CD4-positive, alpha-beta memory T cell (primary cell): ENCODE measurements at regions not wholly inside any gene's neighbourhood (a gene's known extent, or its start where the extent isn't known, plus 50 kb on each side); places are given as distances from the start of the nearest gene placed in this dataset.

Experiments used
- CTCF ChIA-PET: fragments of 350-600 bp; sonication (Branson Sonifier 250); formaldehyde crosslinking; loops from one replicate; lab custom pipeline; 2021; ENCODE audit warnings: inconsistent platforms; ENCODE audit not compliant: partially characterized antibody; lab: Charles Lee
- POLR2A ChIA-PET: fragments of 350-600 bp; sonication (Branson Sonifier 250); formaldehyde crosslinking; loops from one replicate; lab custom pipeline; 2021; ENCODE audit not compliant: partially characterized antibody; lab: Charles Lee
- DNase-seq, 5 donors: peaks; one replicate each; pipeline versions ENCODE4 v3.0.0 to v3.0.0-alpha.2; 2020 to 2022; ENCODE audit warnings: mixed read lengths in 1 of 5
- H3K27ac ChIP-seq: one replicate; pipeline ENCODE4 v1.7.0; 2013; ENCODE audit warnings: low read depth, low read length
- H3K27me3 ChIP-seq: 2 replicates; pipeline ENCODE4 v1.7.0; 2013; ENCODE audit warnings: mild to moderate bottlenecking, low read length, moderate library complexity; ENCODE audit not compliant: insufficient read depth
- H3K36me3 ChIP-seq: 2 replicates; pipeline ENCODE4 v1.7.0; 2013; ENCODE audit warnings: mild to moderate bottlenecking, low read length, moderate library complexity; ENCODE audit not compliant: insufficient read depth
- H3K4me1 ChIP-seq: 2 replicates; pipeline ENCODE4 v1.7.0; 2013; ENCODE audit warnings: mild to moderate bottlenecking, low read length, moderate library complexity; ENCODE audit not compliant: insufficient read depth
- H3K4me3 ChIP-seq, 2 donors: one replicate each; pipeline ENCODE4 v1.7.0; 2013; ENCODE audit warnings: low read length in 2 of 2, mild to moderate bottlenecking in 1 of 2
- H3K9me3 ChIP-seq, 2 donors: one replicate each; pipeline ENCODE4 v1.7.0; 2013; ENCODE audit warnings: low read length in 2 of 2, control low read depth in 1 of 2; ENCODE audit not compliant: control insufficient read depth in 1 of 2
- H3K27ac Mint-ChIP-seq, 7 donors: one replicate each; pipeline ENCODE4 v1.8.0; 2020 to 2021; ENCODE audit warnings: mixed read lengths in 7 of 7, mild to moderate bottlenecking in 6 of 7, inconsistent platforms in 3 of 7, moderate library complexity in 3 of 7
- H3K27me3 Mint-ChIP-seq, 2 donors: one replicate each; pipeline ENCODE4 v1.8.0; 2020 to 2021; ENCODE audit warnings: mixed read lengths in 2 of 2
- H3K36me3 Mint-ChIP-seq, 2 donors: one replicate each; pipeline ENCODE4 v1.8.0; 2020 to 2021; ENCODE audit warnings: mixed read lengths in 2 of 2, inconsistent platforms in 1 of 2, mild to moderate bottlenecking in 1 of 2
- H3K4me1 Mint-ChIP-seq, 4 donors: one replicate each; pipeline ENCODE4 v1.8.0; 2020 to 2021; ENCODE audit warnings: mixed read lengths in 4 of 4, mild to moderate bottlenecking in 1 of 4
- H3K4me3 Mint-ChIP-seq, 8 donors: one replicate each; pipeline ENCODE4 v1.8.0; 2020 to 2021; ENCODE audit warnings: mixed read lengths in 8 of 8, mild to moderate bottlenecking in 7 of 8, moderate library complexity in 6 of 8, inconsistent platforms in 3 of 8
- H3K9me3 Mint-ChIP-seq, 8 donors: one replicate each; pipeline ENCODE4 v1.8.0; 2020 to 2021; ENCODE audit warnings: mixed read lengths in 8 of 8, mild to moderate bottlenecking in 5 of 8, inconsistent platforms in 3 of 8, moderate library complexity in 1 of 8
- intact Hi-C: fragments of 100-400 bp; cut with micrococcal nuclease; formaldehyde crosslinking; loops from one replicate; pipeline ENCODE4 v1.15.1; 2023

GRCh38 chr10:10844251-10844650 lies 173.4 kb upstream of the CELF2 start:
- Histone ChIP-seq H3K4me1 (no peaks in the 10 kb centered on the region), H3K9me3 (no peaks in the 10 kb centered on the region), H3K4me3 (no peak overlapping the region), H3K27me3 (no peaks in the 10 kb centered on the region), H3K36me3 (no peaks in the 10 kb centered on the region), H3K27ac (no peak overlapping the region)
- intact Hi-C loops = no loop called here
- no peak for DNase-seq
- Mint-ChIP-seq H3K36me3 (no peaks in the 10 kb centered on the region), H3K4me1 (no peaks in the 10 kb centered on the region), H3K27ac (no peak overlapping the region), H3K4me3 (no peak overlapping the region), H3K9me3 (peaks cover 0 to 29% (median 16%) of the 10 kb centered on the region in 8 donors), H3K27me3 (peaks cover 18 to 23% of the 10 kb centered on the region in 2 donors)
- ChIA-PET CTCF (no interaction called here), POLR2A (no interaction called here)

GRCh38 chr10:10845185-10845584 lies 172.5 kb upstream of the CELF2 start:
- DNase-seq = no peak
- ChIA-PET POLR2A (no interaction called here), CTCF (no interaction called here)
- Histone ChIP-seq H3K4me1 (no peaks in the 10 kb centered on the region), H3K4me3 (no peak overlapping the region), H3K36me3 (no peaks in the 10 kb centered on the region), H3K27ac (no peak overlapping the region), H3K27me3 (no peaks in the 10 kb centered on the region), H3K9me3 (no peaks in the 10 kb centered on the region)
- intact Hi-C loops = no loop called here
- Mint-ChIP-seq H3K4me1 (no peaks in the 10 kb centered on the region), H3K4me3 (no peak overlapping the region), H3K9me3 (peaks cover 0 to 20% (median 9%) of the 10 kb centered on the region in 8 donors), H3K36me3 (no peaks in the 10 kb centered on the region), H3K27ac (no peak overlapping the region), H3K27me3 (peaks cover 19 to 28% of the 10 kb centered on the region in 2 donors)

- CTCF ChIA-PET = interaction anchor here (1.0 kb wide), 1 partner anchor 734 kb away, joined by 3 read pairs; no protein-coding TSS in a partner anchor
- H3K27me3 ChIP-seq = no peaks in the 10 kb centered on the region
- no peak overlapping the region for H3K4me3 Mint-ChIP-seq
These were observed 171.7 kb upstream of the CELF2 start for GRCh38 chr10:10845826-10846503.

GRCh38 chr10:10846504-10846900 lies 171.2 kb upstream of the CELF2 start:
- Mint-ChIP-seq H3K36me3 (no peaks in the 10 kb centered on the region), H3K27me3 (peaks cover 27 to 34% of the 10 kb centered on the region in 2 donors), H3K27ac (peak overlapping the region in 1 of 7 donors; percentile 2), H3K4me3 (no peak overlapping the region), H3K4me1 (no peaks in the 10 kb centered on the region), H3K9me3 (peaks cover 0 to 9% (median under 1%) of the 10 kb centered on the region in 8 donors)
- intact Hi-C loops = no loop called here
- POLR2A ChIA-PET = no interaction called here
- H3K27me3 ChIP-seq = no peaks in the 10 kb centered on the region
- no peaks in the 10 kb centered on the region for H3K4me1 ChIP-seq
- H3K9me3 ChIP-seq = no peaks in the 10 kb centered on the region
- H3K27ac ChIP-seq = no peak overlapping the region
- no peak overlapping the region for H3K4me3 ChIP-seq
- DNase-seq = no peak
- CTCF ChIA-PET = interaction anchor here (1.0 kb wide), 1 partner anchor 733 kb away, joined by 3 read pairs; no protein-coding TSS in a partner anchor
- no peaks in the 10 kb centered on the region for H3K36me3 ChIP-seq

More at GRCh38 chr10:10845826-10846503, 171.7 kb upstream of the CELF2 start:
- POLR2A ChIA-PET = no interaction called here
- Mint-ChIP-seq H3K27ac (no peak overlapping the region), H3K4me1 (no peaks in the 10 kb centered on the region), H3K36me3 (no peaks in the 10 kb centered on the region), H3K9me3 (peaks cover 0 to 12% (median 4%) of the 10 kb centered on the region in 8 donors), H3K27me3 (peaks cover 24 to 29% of the 10 kb centered on the region in 2 donors)
- Histone ChIP-seq H3K4me1 (no peaks in the 10 kb centered on the region), H3K9me3 (no peaks in the 10 kb centered on the region), H3K27ac (no peak overlapping the region), H3K36me3 (no peaks in the 10 kb centered on the region), H3K4me3 (no peak overlapping the region)
- intact Hi-C loops = no loop called here
- DNase-seq = no peak

- H3K4me3 ChIP-seq = no peak overlapping the region
- H3K27ac ChIP-seq = no peak overlapping the region
- H3K27me3 ChIP-seq = no peaks in the 10 kb centered on the region
- H3K9me3 Mint-ChIP-seq = peaks cover 0 to 7% (median 0%) of the 10 kb centered on the region in 8 donors
- H3K36me3 ChIP-seq = no peaks in the 10 kb centered on the region
- no peaks in the 10 kb centered on the region for H3K36me3 Mint-ChIP-seq
- ChIA-PET CTCF (no interaction called here), POLR2A (no interaction called here)
- DNase-seq = no peak
- peaks cover 29 to 37% of the 10 kb centered on the region in 2 donors for H3K27me3 Mint-ChIP-seq
- no peaks in the 10 kb centered on the region for H3K4me1 ChIP-seq
- no peak overlapping the region for H3K4me3 Mint-ChIP-seq
- no peaks in the 10 kb centered on the region for H3K9me3 ChIP-seq
- H3K27ac Mint-ChIP-seq = no peak overlapping the region
- H3K4me1 Mint-ChIP-seq = no peaks in the 10 kb centered on the region
- intact Hi-C loops = no loop called here
These were observed 170.3 kb upstream of the CELF2 start for GRCh38 chr10:10847387-10847786.

GRCh38 chr10:10848488-10849111 lies 169.1 kb upstream of the CELF2 start:
- Mint-ChIP-seq H3K27ac (no peak overlapping the region), H3K27me3 (peaks cover 27 to 40% of the 10 kb centered on the region in 2 donors), H3K9me3 (peaks cover 0 to 4% (median 0%) of the 10 kb centered on the region in 8 donors), H3K4me3 (no peak overlapping the region), H3K36me3 (no peaks in the 10 kb centered on the region), H3K4me1 (no peaks in the 10 kb centered on the region)
- Histone ChIP-seq H3K27me3 (no peaks in the 10 kb centered on the region), H3K36me3 (no peaks in the 10 kb centered on the region), H3K27ac (no peak overlapping the region), H3K9me3 (no peaks in the 10 kb centered on the region), H3K4me3 (no peak overlapping the region), H3K4me1 (no peaks in the 10 kb centered on the region)
- DNase-seq = no peak
- ChIA-PET CTCF (no interaction called here), POLR2A (no interaction called here)
- intact Hi-C loops = no loop called here

- ChIA-PET CTCF (no interaction called here), POLR2A (no interaction called here)
- H3K27me3 ChIP-seq = no peaks in the 10 kb centered on the region
- Mint-ChIP-seq H3K27ac (no peak overlapping the region), H3K36me3 (no peaks in the 10 kb centered on the region), H3K27me3 (peaks cover 28 to 42% of the 10 kb centered on the region in 2 donors), H3K9me3 (peaks cover 0 to 4% (median 0%) of the 10 kb centered on the region in 8 donors), H3K4me3 (no peak overlapping the region), H3K4me1 (no peaks in the 10 kb centered on the region)
- no peaks in the 10 kb centered on the region for H3K36me3 ChIP-seq
- intact Hi-C loops = no loop called here
- H3K4me3 ChIP-seq = no peak overlapping the region
- H3K4me1 ChIP-seq = no peaks in the 10 kb centered on the region
- H3K27ac ChIP-seq = no peak overlapping the region
- no peaks in the 10 kb centered on the region for H3K9me3 ChIP-seq
- DNase-seq = no peak
These were observed 168.4 kb upstream of the CELF2 start for GRCh38 chr10:10849306-10849705.
